ENCODE measurements at regions not wholly inside any gene's neighbourhood (a gene's known extent, or its start where the extent isn't known, plus 50 kb on each side); places are given as distances from the start of the nearest gene placed in this dataset.

DNA sequence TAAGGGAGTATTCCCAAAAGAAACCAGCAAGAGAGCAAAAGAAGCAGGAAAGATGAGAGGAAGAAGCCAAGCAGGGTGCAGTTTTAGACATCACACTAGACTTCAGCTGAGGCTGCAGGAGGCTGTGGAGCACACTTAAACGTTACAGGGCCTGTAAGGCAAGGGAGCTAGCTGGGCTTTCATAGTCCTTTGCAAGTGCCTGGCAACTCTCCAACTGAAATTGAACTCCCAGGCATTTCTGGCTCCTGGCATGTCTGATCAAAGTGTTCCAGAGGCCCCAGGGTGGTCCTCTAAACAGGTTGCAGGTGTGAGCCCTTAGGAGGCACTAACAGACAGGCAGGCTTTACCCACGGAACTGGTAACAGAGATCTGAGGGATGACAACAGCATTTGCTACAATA, 750.2 kb downstream of the XPNPEP1 start:
- POLR2A ChIA-PET, result no interaction called here

GRCh38 chr10:109166935-109167334, 756.4 kb downstream of the XPNPEP1 start:
- DNase-seq (ENCODE audit: unreplicated experiment), result no peak
- intact Hi-C loops (cut with micrococcal nuclease), result loop anchor here (10.0 kb wide), 1 partner anchor 608 kb away; no protein-coding TSS in a partner anchor
- peaks cover 13% of the 10 kb centered on the region for H3K4me1 Mint-ChIP-seq (ENCODE audit: insufficient read depth, unreplicated experiment)
- H3K9me3 Mint-ChIP-seq (ENCODE audit: unreplicated experiment), result no peaks in the 10 kb centered on the region
- no peak overlapping the region for H3K27ac Mint-ChIP-seq (ENCODE audit: low read depth, unreplicated experiment)
- ChIA-PET POLR2A (no interaction called here), CTCF (interaction anchor here (1.3 kb wide), 1 partner anchor 10 kb away, joined by 5 read pairs; no protein-coding TSS in a partner anchor)
- H3K36me3 Mint-ChIP-seq (ENCODE audit: insufficient read depth, unreplicated experiment), result no peaks in the 10 kb centered on the region
- no TSS peak for BruUV-seq (replicated peaks)
- no peak for TF ChIP-seq CTCF (IDR thresholded peaks at IDR 0.05; ENCODE audit: unreplicated experiment)
- no peak overlapping the region for H3K4me3 Mint-ChIP-seq (ENCODE audit: unreplicated experiment)
- H3K27me3 Mint-ChIP-seq (ENCODE audit: insufficient read depth, unreplicated experiment), result no peaks in the 10 kb centered on the region

More for the DNA sequence above, 750.2 kb downstream of the XPNPEP1 start:
- no peaks in the 10 kb centered on the region for H3K4me1 Mint-ChIP-seq (ENCODE audit: insufficient read depth, unreplicated experiment)
- no TSS peak for BruUV-seq (replicated peaks)
- no peak overlapping the region for H3K4me3 Mint-ChIP-seq (ENCODE audit: unreplicated experiment)
- H3K9me3 Mint-ChIP-seq (ENCODE audit: unreplicated experiment), result no peaks in the 10 kb centered on the region
- CTCF ChIA-PET, result no interaction called here
- H3K27ac Mint-ChIP-seq (ENCODE audit: low read depth, unreplicated experiment), result no peak overlapping the region
- TF ChIP-seq CTCF (IDR thresholded peaks at IDR 0.05; ENCODE audit: unreplicated experiment), result no peak
- H3K27me3 Mint-ChIP-seq (ENCODE audit: insufficient read depth, unreplicated experiment), result no peaks in the 10 kb centered on the region
- H3K36me3 Mint-ChIP-seq (ENCODE audit: insufficient read depth, unreplicated experiment), result no peaks in the 10 kb centered on the region
- intact Hi-C loops (cut with micrococcal nuclease), result no loop called here
- no peak for DNase-seq (ENCODE audit: unreplicated experiment)

DNA sequence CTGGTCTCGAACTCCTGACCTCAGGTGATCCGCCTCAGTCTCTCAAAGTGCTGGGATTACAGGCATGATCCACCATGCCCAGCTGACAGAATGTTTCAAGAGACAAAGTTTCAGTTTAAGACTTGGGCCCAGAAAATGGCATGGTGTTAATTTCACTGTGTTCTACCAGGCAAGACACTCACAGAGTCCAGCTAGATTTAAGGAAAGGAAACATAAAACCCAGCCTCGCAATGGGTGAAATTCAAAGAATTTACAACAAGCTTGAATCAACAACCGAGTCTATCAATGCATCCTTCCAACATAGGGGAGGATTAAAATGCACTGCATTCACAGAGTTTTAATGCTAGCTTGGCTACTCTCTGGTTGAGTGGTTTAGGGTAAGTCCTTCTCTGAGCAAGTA, 764.0 kb downstream of the XPNPEP1 start:
- Mint-ChIP-seq H3K27me3 (ENCODE audit: insufficient read depth, unreplicated experiment) (no peaks in the 10 kb centered on the region), H3K4me3 (ENCODE audit: unreplicated experiment) (no peak overlapping the region), H3K9me3 (ENCODE audit: unreplicated experiment) (no peaks in the 10 kb centered on the region), H3K4me1 (ENCODE audit: insufficient read depth, unreplicated experiment) (no peaks in the 10 kb centered on the region), H3K36me3 (ENCODE audit: insufficient read depth, unreplicated experiment) (no peaks in the 10 kb centered on the region), H3K27ac (ENCODE audit: low read depth, unreplicated experiment) (no peak overlapping the region)
- BruUV-seq (replicated peaks), result no TSS peak
- POLR2A ChIA-PET, result no interaction called here
- TF ChIP-seq CTCF (IDR thresholded peaks at IDR 0.05; ENCODE audit: unreplicated experiment), result no peak
- intact Hi-C loops (cut with micrococcal nuclease), result no loop called here
- CTCF ChIA-PET, result interaction anchor here (0.5 to 0.9 kb wide), 2 partner anchors 11 to 32 kb away, joined by 3 to 4 read pairs; no protein-coding TSS in a partner anchor
- DNase-seq (ENCODE audit: unreplicated experiment), result no peak

DNA sequence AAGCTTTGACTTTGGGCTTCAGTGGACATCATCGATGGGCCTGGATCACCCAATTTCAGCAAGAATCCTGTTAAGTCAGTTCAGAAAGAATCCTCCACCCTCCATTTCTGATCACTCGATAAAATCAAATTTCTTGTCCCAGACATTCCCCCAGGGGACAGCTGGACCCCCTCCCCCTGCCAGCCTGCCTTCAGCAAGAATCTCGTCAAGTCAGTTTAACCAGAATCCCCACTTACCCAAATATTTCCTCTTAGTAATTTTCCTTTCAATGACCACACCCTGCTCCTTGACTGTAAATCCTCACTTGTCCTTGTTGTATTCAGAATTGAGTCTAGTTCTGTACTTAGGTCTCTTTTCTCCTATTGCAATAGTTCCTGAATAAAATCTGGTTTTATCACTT, 766.9 kb downstream of the XPNPEP1 start:
- ChIA-PET POLR2A (no interaction called here), CTCF (interaction anchor here (1.3 kb wide), 1 partner anchor 10 kb away, joined by 5 read pairs; no protein-coding TSS in a partner anchor)
- Mint-ChIP-seq H3K27ac (ENCODE audit: low read depth, unreplicated experiment) (no peak overlapping the region), H3K4me1 (ENCODE audit: insufficient read depth, unreplicated experiment) (no peaks in the 10 kb centered on the region), H3K36me3 (ENCODE audit: insufficient read depth, unreplicated experiment) (no peaks in the 10 kb centered on the region), H3K4me3 (ENCODE audit: unreplicated experiment) (no peak overlapping the region), H3K27me3 (ENCODE audit: insufficient read depth, unreplicated experiment) (no peaks in the 10 kb centered on the region), H3K9me3 (ENCODE audit: unreplicated experiment) (peaks cover 6% of the 10 kb centered on the region)
- intact Hi-C loops (cut with micrococcal nuclease), result no loop called here
- BruUV-seq (replicated peaks), result no TSS peak
- no peak for TF ChIP-seq CTCF (IDR thresholded peaks at IDR 0.05; ENCODE audit: unreplicated experiment)
- DNase-seq (ENCODE audit: unreplicated experiment), result no peak

All from MCF 10A (cell line).